OCI-LY1 (cell line): ENCODE measurements at regions not wholly inside any gene's neighbourhood (a gene's known extent, or its start where the extent isn't known, plus 50 kb on each side); places are given as distances from the start of the nearest gene placed in this dataset.

Experiments used
- CTCF ChIP-seq: fragments of 200-600 bp; sonication (generic), shearing (Covaris generic); IDR thresholded peaks from 2 replicates; pipeline ENCODE4 v1.5.1; 2017; ENCODE audit warnings: mild to moderate bottlenecking, antibody characterized with exemption, low read length, moderate library complexity, mixed read lengths
- EZH2 ChIP-seq: fragments of 200-600 bp; sonication (generic), shearing (Covaris generic); IDR thresholded peaks from 2 replicates; pipeline ENCODE4 v1.8.0; 2017; ENCODE audit warnings: borderline replicate concordance, mixed run types, mild to moderate bottlenecking, antibody characterized with exemption, low read length, moderate library complexity, mixed read lengths

- TF ChIP-seq CTCF, result no peak
- no peak for TF ChIP-seq EZH2
Measured at GRCh38 chr20:19095762-19096161, 116.7 kb upstream of the SLC24A3 start.
